Astrocyte of the spinal cord (primary cell): ENCODE measurements at regions not wholly inside any gene's neighbourhood (a gene's known extent, or its start where the extent isn't known, plus 50 kb on each side); places are given as distances from the start of the nearest gene placed in this dataset.

Experiments used
- DNase-seq: peaks from one replicate; pipeline ENCODE4 v3.0.0; 2011; ENCODE audit warnings: low read depth, low spot score
- H3K4me3 ChIP-seq: 2 replicates; pipeline ENCODE4 v1.5.1; 2011; ENCODE audit warnings: low read depth, mild to moderate bottlenecking, low read length, moderate library complexity
- CTCF ChIP-seq: IDR thresholded peaks from 2 replicates; pipeline ENCODE4 v1.5.1; 2012; ENCODE audit warnings: low read depth, mild to moderate bottlenecking, low read length, inconsistent platforms
- in situ Hi-C: cut with HindIII; loops from 2 replicates; pipeline ENCODE4 v1.10.0; 2017; ENCODE audit warnings: low sequenced_read_pairs

- DNase-seq, result no peak
- no peak overlapping the region for H3K4me3 ChIP-seq
- TF ChIP-seq CTCF, result no peak
- in situ Hi-C loops, result no loop called here
Measured at GRCh38 chr12:131258398-131258797, 304.7 kb downstream of the ADGRD1 start.

- no peak overlapping the region for H3K4me3 ChIP-seq
- TF ChIP-seq CTCF, result no peak
- DNase-seq, result no peak
- in situ Hi-C loops, result no loop called here
Measured at GRCh38 chr12:131260251-131260905, 306.7 kb downstream of the ADGRD1 start.

- in situ Hi-C loops, result no loop called here
Measured at GRCh38 chr12:131260954-131261353, 307.2 kb downstream of the ADGRD1 start.

GRCh38 chr12:131261906-131262305 lies 308.2 kb downstream of the ADGRD1 start:
- no peak overlapping the region for H3K4me3 ChIP-seq
- DNase-seq, result no peak
- in situ Hi-C loops, result no loop called here
- no peak for TF ChIP-seq CTCF

More at GRCh38 chr12:131260954-131261353, 307.2 kb downstream of the ADGRD1 start:
- no peak for TF ChIP-seq CTCF
- H3K4me3 ChIP-seq, result no peak overlapping the region
- DNase-seq, result no peak

GRCh38 chr12:131263626-131264025 lies 309.9 kb downstream of the ADGRD1 start:
- H3K4me3 ChIP-seq, result no peak overlapping the region
- in situ Hi-C loops, result no loop called here
- no peak for TF ChIP-seq CTCF
- DNase-seq, result no peak

GRCh38 chr12:131264635-131265034 lies 310.9 kb downstream of the ADGRD1 start:
- in situ Hi-C loops, result no loop called here
- no peak for DNase-seq
- no peak for TF ChIP-seq CTCF
- no peak overlapping the region for H3K4me3 ChIP-seq
